ENCODE measurements at regions not wholly inside any gene's neighbourhood (a gene's known extent, or its start where the extent isn't known, plus 50 kb on each side); places are given as distances from the start of the nearest gene placed in this dataset.

- H3K9me3 ChIP-seq (replicated peaks in 1 of 2; ENCODE audit: control insufficient read depth in 2 of 2, insufficient read depth in 1 of 2, low read depth in 1 of 2, low read length in 2 of 2): peaks cover 0 to 2% of the 10 kb centered on the region in 2 donors
- no peak overlapping the region for H4K8ac ChIP-seq (ENCODE audit: low read depth, low read length)
- H3K27me3 ChIP-seq (ENCODE audit: control insufficient read depth in 3 of 3, insufficient read depth in 3 of 3, low read depth in 1 of 3, low read length in 3 of 3): no peaks in the 10 kb centered on the region
- no peaks in the 10 kb centered on the region for H3K79me1 ChIP-seq (ENCODE audit: low read depth, low read length)
- DNase-seq (ENCODE audit: low spot score): no peak
- no CpG with 5 or more reads among the region's 8 CpGs for WGBS, 2 donors (ENCODE audit: extremely low coverage in 2 of 2, insufficient read length in 2 of 2, insufficient replicate concordance in 1 of 2)
- H3K14ac ChIP-seq (ENCODE audit: low read length): no peak overlapping the region
- no peak overlapping the region for H3K4me3 ChIP-seq (ENCODE audit: low read length in 2 of 2)
- H2BK15ac ChIP-seq (ENCODE audit: low read length): no peak overlapping the region
- H3K4me2 ChIP-seq (ENCODE audit: insufficient read depth, low read length, poor library complexity, severe bottlenecking): no peak overlapping the region
- no peaks in the 10 kb centered on the region for H3K4me1 ChIP-seq (ENCODE audit: control insufficient read depth in 2 of 2, insufficient read depth in 1 of 2, low read depth in 1 of 2, low read length in 2 of 2)
- H2BK120ac ChIP-seq (ENCODE audit: low read depth, low read length): no peak overlapping the region
- H3K9ac ChIP-seq (ENCODE audit: low read depth, low read length, poor library complexity): no peak overlapping the region
- no peak overlapping the region for H2AK5ac ChIP-seq (ENCODE audit: low read depth, low read length)
- H2BK5ac ChIP-seq (ENCODE audit: low read length): no peak overlapping the region
- no peak overlapping the region for H3K4ac ChIP-seq (ENCODE audit: low read length)
- no peaks in the 10 kb centered on the region for H3K36me3 ChIP-seq (replicated peaks in 1 of 2; ENCODE audit: control insufficient read depth in 2 of 2, insufficient read depth in 2 of 2, low read length in 2 of 2)
- no peak overlapping the region for H3K18ac ChIP-seq (ENCODE audit: low read length)
- H3K23ac ChIP-seq (ENCODE audit: low read depth, low read length, poor library complexity): no peak overlapping the region
- H3K27ac ChIP-seq (replicated peaks; ENCODE audit: low read length): no peak overlapping the region
- H2BK12ac ChIP-seq (ENCODE audit: low read length): no peak overlapping the region
- H4K91ac ChIP-seq (ENCODE audit: low read depth, low read length, poor library complexity): no peak overlapping the region
- no peak overlapping the region for H2AFZ ChIP-seq (ENCODE audit: low read length)
Measured at GRCh38 chr7:34308595-34308994, 349.4 kb upstream of the NPSR1 start.

- H3K9ac ChIP-seq (ENCODE audit: low read depth, low read length, poor library complexity): no peak overlapping the region
- no peak overlapping the region for H2BK5ac ChIP-seq (ENCODE audit: low read length)
- H3K4ac ChIP-seq (ENCODE audit: low read length): no peak overlapping the region
- no CpG with 5 or more reads among the region's 12 CpGs for WGBS, 2 donors (ENCODE audit: extremely low coverage in 2 of 2, insufficient read length in 2 of 2, insufficient replicate concordance in 1 of 2)
- H2BK120ac ChIP-seq (ENCODE audit: low read depth, low read length): no peak overlapping the region
- no peak overlapping the region for H3K23ac ChIP-seq (ENCODE audit: low read depth, low read length, poor library complexity)
- no peaks in the 10 kb centered on the region for H3K27me3 ChIP-seq (ENCODE audit: control insufficient read depth in 3 of 3, insufficient read depth in 3 of 3, low read depth in 1 of 3, low read length in 3 of 3)
- no peak overlapping the region for H2BK15ac ChIP-seq (ENCODE audit: low read length)
- no peak overlapping the region for H3K27ac ChIP-seq (replicated peaks; ENCODE audit: low read length)
- peaks cover 0 to 2% of the 10 kb centered on the region in 2 donors for H3K9me3 ChIP-seq (replicated peaks in 1 of 2; ENCODE audit: control insufficient read depth in 2 of 2, insufficient read depth in 1 of 2, low read depth in 1 of 2, low read length in 2 of 2)
- no peak for DNase-seq (ENCODE audit: low spot score)
- H3K36me3 ChIP-seq (replicated peaks in 1 of 2; ENCODE audit: control insufficient read depth in 2 of 2, insufficient read depth in 2 of 2, low read length in 2 of 2): no peaks in the 10 kb centered on the region
- H3K18ac ChIP-seq (ENCODE audit: low read length): no peak overlapping the region
- H4K8ac ChIP-seq (ENCODE audit: low read depth, low read length): no peak overlapping the region
- no peak overlapping the region for H3K14ac ChIP-seq (ENCODE audit: low read length)
- no peak overlapping the region for H3K4me2 ChIP-seq (ENCODE audit: insufficient read depth, low read length, poor library complexity, severe bottlenecking)
- no peak overlapping the region for H2AK5ac ChIP-seq (ENCODE audit: low read depth, low read length)
- H3K79me1 ChIP-seq (ENCODE audit: low read depth, low read length): no peaks in the 10 kb centered on the region
- H2BK12ac ChIP-seq (ENCODE audit: low read length): no peak overlapping the region
- H4K91ac ChIP-seq (ENCODE audit: low read depth, low read length, poor library complexity): no peak overlapping the region
- no peak overlapping the region for H3K4me3 ChIP-seq (ENCODE audit: low read length in 2 of 2)
- no peak overlapping the region for H2AFZ ChIP-seq (ENCODE audit: low read length)
- H3K4me1 ChIP-seq (ENCODE audit: control insufficient read depth in 2 of 2, insufficient read depth in 1 of 2, low read depth in 1 of 2, low read length in 2 of 2): no peaks in the 10 kb centered on the region
Measured at GRCh38 chr7:34309116-34309515, 348.9 kb upstream of the NPSR1 start.

DNA sequence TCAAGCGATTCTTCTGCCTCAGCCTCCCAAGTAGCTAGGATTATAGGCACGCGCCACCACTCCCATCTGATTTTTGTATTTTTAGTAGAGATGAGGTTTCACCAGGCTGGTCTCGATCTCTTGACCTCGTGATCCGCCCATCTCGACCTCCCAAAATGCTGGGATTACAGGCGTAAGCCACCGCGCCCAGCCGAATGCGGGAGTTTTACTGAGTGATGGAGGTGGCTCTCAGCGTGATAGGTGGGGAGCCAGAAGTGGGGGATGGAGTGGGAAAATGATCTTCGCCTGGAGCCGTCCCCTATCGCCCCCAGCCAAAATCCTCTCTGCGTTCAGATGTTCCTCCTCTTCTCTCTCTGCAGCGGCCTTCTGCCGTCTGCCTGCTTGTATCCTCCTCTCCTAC, 348.4 kb upstream of the NPSR1 start:
- H2BK5ac ChIP-seq (ENCODE audit: low read length): no peak overlapping the region
- no peak overlapping the region for H3K23ac ChIP-seq (ENCODE audit: low read depth, low read length, poor library complexity)
- no peak overlapping the region for H3K9ac ChIP-seq (ENCODE audit: low read depth, low read length, poor library complexity)
- H3K27ac ChIP-seq (replicated peaks; ENCODE audit: low read length): no peak overlapping the region
- no peaks in the 10 kb centered on the region for H3K4me1 ChIP-seq (ENCODE audit: control insufficient read depth in 2 of 2, insufficient read depth in 1 of 2, low read depth in 1 of 2, low read length in 2 of 2)
- H3K9me3 ChIP-seq (replicated peaks in 1 of 2; ENCODE audit: control insufficient read depth in 2 of 2, insufficient read depth in 1 of 2, low read depth in 1 of 2, low read length in 2 of 2): peaks cover 0 to 2% of the 10 kb centered on the region in 2 donors
- no peak overlapping the region for H4K8ac ChIP-seq (ENCODE audit: low read depth, low read length)
- no peak overlapping the region for H2BK12ac ChIP-seq (ENCODE audit: low read length)
- no peak overlapping the region for H3K14ac ChIP-seq (ENCODE audit: low read length)
- no peak overlapping the region for H2BK15ac ChIP-seq (ENCODE audit: low read length)
- WGBS, 2 donors (ENCODE audit: extremely low coverage in 2 of 2, insufficient read length in 2 of 2, insufficient replicate concordance in 1 of 2): no CpG with 5 or more reads among the region's 19 CpGs
- H4K91ac ChIP-seq (ENCODE audit: low read depth, low read length, poor library complexity): no peak overlapping the region
- no peak overlapping the region for H3K4me3 ChIP-seq (ENCODE audit: low read length in 2 of 2)
- H2BK120ac ChIP-seq (ENCODE audit: low read depth, low read length): no peak overlapping the region
- no peak overlapping the region for H3K4ac ChIP-seq (ENCODE audit: low read length)
- H3K36me3 ChIP-seq (replicated peaks in 1 of 2; ENCODE audit: control insufficient read depth in 2 of 2, insufficient read depth in 2 of 2, low read length in 2 of 2): no peaks in the 10 kb centered on the region
- H3K4me2 ChIP-seq (ENCODE audit: insufficient read depth, low read length, poor library complexity, severe bottlenecking): no peak overlapping the region
- no peak for DNase-seq (ENCODE audit: low spot score)
- no peaks in the 10 kb centered on the region for H3K27me3 ChIP-seq (ENCODE audit: control insufficient read depth in 3 of 3, insufficient read depth in 3 of 3, low read depth in 1 of 3, low read length in 3 of 3)
- H2AK5ac ChIP-seq (ENCODE audit: low read depth, low read length): no peak overlapping the region
- no peak overlapping the region for H3K18ac ChIP-seq (ENCODE audit: low read length)
- H3K79me1 ChIP-seq (ENCODE audit: low read depth, low read length): no peaks in the 10 kb centered on the region
- no peak overlapping the region for H2AFZ ChIP-seq (ENCODE audit: low read length)

DNA sequence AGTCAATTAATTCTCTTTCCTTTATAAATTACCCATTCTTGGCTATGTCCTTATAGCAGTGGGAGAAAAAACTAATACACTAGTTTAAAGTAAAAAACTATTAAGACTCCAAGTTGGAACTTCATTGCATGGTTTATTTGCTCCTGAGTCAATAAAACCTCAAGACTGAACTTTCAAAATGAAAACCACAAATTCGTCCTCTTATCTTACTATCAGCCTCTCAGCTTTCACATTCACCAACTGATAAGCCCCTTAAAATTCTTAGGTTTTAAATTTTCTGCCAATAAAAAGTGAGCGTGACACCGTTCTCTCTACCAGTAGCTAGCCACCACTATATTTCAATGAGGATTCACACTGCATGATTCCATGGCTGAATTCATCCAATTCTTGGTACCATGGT, 346.4 kb upstream of the NPSR1 start:
- Histone ChIP-seq H2BK12ac (ENCODE audit: low read length) (no peak overlapping the region), H4K91ac (ENCODE audit: low read depth, low read length, poor library complexity) (no peak overlapping the region), H3K4me2 (ENCODE audit: insufficient read depth, low read length, poor library complexity, severe bottlenecking) (no peak overlapping the region), H4K8ac (ENCODE audit: low read depth, low read length) (no peak overlapping the region), H3K18ac (ENCODE audit: low read length) (no peak overlapping the region), H3K9me3 (replicated peaks in 1 of 2; ENCODE audit: control insufficient read depth in 2 of 2, insufficient read depth in 1 of 2, low read depth in 1 of 2, low read length in 2 of 2) (peaks cover 0 to 2% of the 10 kb centered on the region in 2 donors), H3K27ac (replicated peaks; ENCODE audit: low read length) (no peak overlapping the region), H2BK5ac (ENCODE audit: low read length) (no peak overlapping the region), H3K4ac (ENCODE audit: low read length) (no peak overlapping the region), H3K36me3 (replicated peaks in 1 of 2; ENCODE audit: control insufficient read depth in 2 of 2, insufficient read depth in 2 of 2, low read length in 2 of 2) (no peaks in the 10 kb centered on the region), H3K4me1 (ENCODE audit: control insufficient read depth in 2 of 2, insufficient read depth in 1 of 2, low read depth in 1 of 2, low read length in 2 of 2) (no peaks in the 10 kb centered on the region), H2BK15ac (ENCODE audit: low read length) (no peak overlapping the region), H2AFZ (ENCODE audit: low read length) (no peak overlapping the region), H3K79me1 (ENCODE audit: low read depth, low read length) (no peaks in the 10 kb centered on the region), H3K9ac (ENCODE audit: low read depth, low read length, poor library complexity) (no peak overlapping the region), H2BK120ac (ENCODE audit: low read depth, low read length) (no peak overlapping the region), H3K14ac (ENCODE audit: low read length) (no peak overlapping the region), H3K4me3 (ENCODE audit: low read length in 2 of 2) (no peak overlapping the region), H2AK5ac (ENCODE audit: low read depth, low read length) (no peak overlapping the region), H3K27me3 (ENCODE audit: control insufficient read depth in 3 of 3, insufficient read depth in 3 of 3, low read depth in 1 of 3, low read length in 3 of 3) (no peaks in the 10 kb centered on the region), H3K23ac (ENCODE audit: low read depth, low read length, poor library complexity) (no peak overlapping the region)
- whole genome bisulfite sequencing, 2 donors (ENCODE audit: extremely low coverage in 2 of 2, insufficient read length in 2 of 2, insufficient replicate concordance in 1 of 2): no CpG with 5 or more reads among the region's 3 CpGs
- DNase-seq (ENCODE audit: low spot score): no peak
